GM18511 (cell line): ENCODE measurements at regions not wholly inside any gene's neighbourhood (a gene's known extent, or its start where the extent isn't known, plus 50 kb on each side); places are given as distances from the start of the nearest gene placed in this dataset.

Experiments
- ATAC-seq: cut with Tn5 transposase; IDR thresholded peaks from one replicate; pipeline ENCODE4 v1.9.1; 2021; ENCODE audit warnings: mild to moderate bottlenecking, moderate library complexity; ENCODE audit not compliant: unreplicated experiment

GRCh38 chr2:134109246-134109645 is 144.6 kb upstream of the MGAT5 start:
- no peak for ATAC-seq

DNA sequence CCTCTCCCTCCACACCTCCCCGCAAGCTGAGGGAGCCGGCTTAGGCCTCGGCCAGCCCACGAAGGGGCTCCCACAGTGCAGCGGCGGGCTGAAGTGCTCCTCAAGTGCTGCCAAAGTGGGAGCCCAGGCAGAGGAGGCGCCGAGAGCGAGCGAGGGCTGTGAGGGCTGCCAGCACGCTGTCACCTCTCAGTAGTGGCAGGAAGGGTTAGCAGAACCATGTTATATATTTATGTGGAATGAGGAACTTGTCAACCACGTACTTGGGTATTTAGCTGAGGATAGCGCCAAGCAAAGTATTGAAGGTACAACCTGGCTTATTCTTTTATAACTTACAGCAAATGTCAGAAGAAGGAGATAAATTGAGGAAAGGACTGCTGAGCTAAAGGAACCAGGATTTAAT is 144.1 kb upstream of the MGAT5 start:
- no peak for ATAC-seq

- no peak for ATAC-seq
Observed at GRCh38 chr2:134110532-134110931, 143.3 kb upstream of the MGAT5 start.

DNA sequence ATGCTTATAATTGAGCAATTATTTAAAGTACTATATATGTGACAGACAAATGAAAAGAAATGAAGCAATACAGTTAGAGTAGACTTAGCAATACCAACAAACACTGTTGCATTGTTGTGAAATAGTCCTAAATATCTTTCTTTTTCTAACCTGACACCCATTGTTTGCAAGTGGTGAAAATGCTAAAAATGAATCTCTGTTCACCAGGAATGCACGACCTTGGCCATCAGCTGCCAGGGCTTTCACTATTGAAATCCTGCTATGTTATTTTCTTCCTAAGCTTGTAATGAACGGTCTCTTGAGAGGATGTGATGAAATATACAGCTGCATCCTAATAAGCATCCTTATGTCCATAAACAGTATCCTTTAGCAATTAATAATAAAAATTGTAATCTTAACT is 136.2 kb upstream of the MGAT5 start:
- no peak for ATAC-seq

GRCh38 chr2:134118279-134119116 is 135.4 kb upstream of the MGAT5 start:
- ATAC-seq = peak; percentile 42

- peak; percentile 18 for ATAC-seq
Observed at GRCh38 chr2:134119117-134119712, 134.7 kb upstream of the MGAT5 start.

DNA sequence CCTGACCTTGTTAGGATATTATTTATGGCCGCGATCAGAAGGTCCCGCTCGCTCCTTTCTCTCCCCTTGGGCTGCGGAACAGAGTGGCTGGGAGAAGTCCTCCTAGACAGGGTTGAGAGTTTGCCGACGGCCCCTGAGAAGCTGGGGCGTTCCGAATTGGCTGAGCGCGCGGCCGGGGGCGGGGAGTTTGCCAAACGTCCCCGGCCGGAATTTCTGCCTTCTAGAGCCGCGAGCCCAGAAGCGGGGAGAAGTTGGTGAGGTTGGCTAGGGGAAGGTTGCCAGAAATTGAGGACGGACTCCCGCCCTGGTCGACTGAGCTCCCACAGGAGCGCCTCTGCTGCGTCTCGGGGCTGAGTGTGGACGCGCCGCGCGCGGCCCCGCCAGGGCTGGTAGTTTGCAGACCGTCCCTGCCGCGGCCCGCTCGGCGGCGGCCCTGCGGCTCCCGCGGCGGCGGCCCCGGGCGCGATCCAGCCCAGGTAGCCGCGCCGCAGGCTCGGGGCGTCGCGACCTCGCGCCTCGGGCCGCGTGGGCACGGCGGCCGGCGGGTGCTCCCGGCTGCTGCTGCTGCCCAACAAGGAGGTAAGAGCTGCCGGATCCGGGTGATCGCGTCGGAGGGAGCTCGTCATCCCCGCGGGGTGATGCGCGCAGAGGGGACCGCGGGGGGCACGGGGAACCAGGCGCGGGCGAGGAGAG is 134.0 kb upstream of the MGAT5 start:
- ATAC-seq = peak; percentile 62

DNA sequence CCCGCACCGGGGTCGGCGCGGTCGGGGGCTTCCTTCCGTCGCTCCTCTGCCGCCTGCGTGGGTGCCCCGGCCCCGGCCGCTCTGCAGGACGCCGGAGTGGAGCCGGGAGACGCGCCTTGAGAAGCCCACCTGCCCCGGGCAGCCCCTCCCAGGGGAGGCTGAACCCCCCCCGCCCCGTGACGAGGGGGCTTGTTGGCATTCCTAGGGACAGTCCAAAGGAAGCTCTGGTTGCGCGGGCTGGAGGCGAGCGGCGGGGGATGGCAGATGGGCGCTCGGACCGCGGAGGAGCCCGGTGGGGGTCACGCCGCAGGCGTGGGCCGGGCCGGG is 133.5 kb upstream of the MGAT5 start:
- ATAC-seq = peak; percentile 3

DNA sequence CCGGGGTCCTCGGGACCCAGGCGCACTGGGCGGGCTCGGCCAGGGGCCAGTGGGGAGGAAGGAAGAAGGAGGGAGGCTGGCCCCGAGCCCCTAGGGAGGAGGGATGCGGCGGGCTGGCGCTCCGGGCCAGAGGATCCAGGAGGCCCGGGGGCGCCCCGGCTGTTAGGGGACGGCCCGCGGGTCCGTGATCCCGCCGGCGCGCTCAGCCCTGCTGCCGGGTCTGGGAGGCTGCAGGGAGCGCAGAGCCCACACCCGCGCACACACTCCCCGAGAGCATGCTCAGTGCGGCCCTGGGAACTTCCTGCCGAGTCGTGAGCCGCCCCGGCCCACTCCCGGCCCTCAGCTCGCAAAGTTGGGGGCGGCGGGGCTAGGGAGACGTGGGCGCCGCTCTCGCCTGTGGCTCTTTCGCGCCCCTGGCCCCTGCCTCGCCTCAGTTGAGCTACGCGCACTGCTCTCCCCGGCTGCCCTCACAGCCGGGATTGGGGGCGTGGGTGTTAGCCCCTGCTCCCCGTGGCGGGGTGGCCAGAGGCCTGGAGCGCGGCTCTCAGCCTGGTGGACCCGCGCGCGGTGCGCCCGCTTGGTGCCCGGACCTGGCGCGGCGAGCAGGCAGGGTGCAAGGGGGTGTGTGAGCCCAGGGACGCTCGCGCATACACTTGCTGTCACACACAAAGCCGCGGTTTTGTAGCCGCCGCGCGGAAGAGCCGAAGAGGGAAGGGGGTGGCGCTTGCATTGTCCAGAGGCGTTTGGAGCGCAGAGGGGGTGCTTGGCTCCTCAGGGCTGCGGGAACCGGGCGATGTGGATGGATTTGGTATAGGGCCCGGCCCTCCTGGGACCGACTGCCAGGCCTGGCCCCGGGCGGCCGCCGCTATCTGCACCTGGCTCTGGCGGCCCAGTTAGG is 132.9 kb upstream of the MGAT5 start:
- peak; percentile 57 for ATAC-seq

DNA sequence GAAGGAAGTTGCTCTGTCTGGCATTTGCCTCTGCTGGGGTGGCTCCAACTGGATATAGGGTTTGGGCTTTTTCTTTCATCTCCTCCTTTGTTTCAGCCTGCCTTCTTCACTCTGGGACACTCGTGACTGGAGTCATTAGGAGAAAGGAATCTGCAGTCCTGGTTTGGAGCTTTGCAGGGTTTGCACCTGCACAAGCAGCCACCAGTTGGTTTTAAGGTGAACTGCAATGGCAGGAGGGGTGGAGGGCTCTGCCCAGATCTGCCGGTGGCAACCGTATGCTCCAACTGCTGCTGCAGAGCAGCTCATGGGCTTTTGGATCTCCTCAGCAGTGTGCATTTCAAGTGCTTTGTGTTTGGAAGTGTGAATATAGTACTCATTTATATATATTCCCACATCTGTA is 131.3 kb upstream of the MGAT5 start:
- no peak for ATAC-seq

DNA sequence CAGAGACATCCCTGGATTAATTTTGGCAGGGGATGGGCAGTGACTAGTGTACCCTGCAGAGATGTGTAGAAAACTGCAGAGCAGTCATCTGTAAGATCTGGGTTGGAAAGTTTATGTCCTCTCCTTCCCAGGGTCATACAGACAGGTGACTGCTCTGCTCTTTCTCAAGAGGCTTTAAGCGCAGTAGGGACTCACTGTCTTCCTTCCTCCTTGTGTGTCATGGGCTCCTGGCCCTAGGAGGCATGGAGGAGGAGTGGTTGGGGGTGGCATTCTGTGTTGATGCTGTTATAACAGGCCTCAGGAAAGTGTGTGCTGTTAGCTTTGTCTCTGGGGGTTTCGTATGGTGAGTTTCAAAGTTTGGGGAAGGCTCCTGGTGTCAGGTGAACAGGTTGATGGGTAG is 130.5 kb upstream of the MGAT5 start:
- ATAC-seq = no peak

- ATAC-seq = no peak
Observed at GRCh38 chr2:134124047-134124753, 129.7 kb upstream of the MGAT5 start.

DNA sequence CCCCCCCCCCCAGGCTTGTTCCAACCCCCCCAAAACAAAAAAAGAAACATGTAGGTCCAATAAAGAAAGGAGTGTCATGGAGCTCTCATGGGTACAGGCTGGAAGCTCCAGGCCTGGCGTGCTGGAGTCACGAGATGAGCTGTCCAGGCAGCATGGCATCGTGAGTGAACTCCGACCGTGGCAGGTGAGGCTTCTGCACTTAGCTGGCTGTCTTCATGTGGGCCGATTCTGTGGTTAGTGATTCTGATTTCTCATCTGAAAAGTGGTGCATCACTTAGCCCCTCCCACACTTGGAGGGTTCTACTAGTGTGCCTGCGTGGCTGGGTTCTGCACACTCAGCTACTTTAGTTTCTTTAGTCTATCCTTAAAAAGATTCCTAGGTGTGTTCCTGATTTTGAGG is 126.4 kb upstream of the MGAT5 start:
- ATAC-seq = no peak

- ATAC-seq = no peak
Observed at GRCh38 chr2:134128746-134129145, 125.1 kb upstream of the MGAT5 start.

GRCh38 chr2:134129900-134130537 is 123.9 kb upstream of the MGAT5 start:
- no peak for ATAC-seq

DNA sequence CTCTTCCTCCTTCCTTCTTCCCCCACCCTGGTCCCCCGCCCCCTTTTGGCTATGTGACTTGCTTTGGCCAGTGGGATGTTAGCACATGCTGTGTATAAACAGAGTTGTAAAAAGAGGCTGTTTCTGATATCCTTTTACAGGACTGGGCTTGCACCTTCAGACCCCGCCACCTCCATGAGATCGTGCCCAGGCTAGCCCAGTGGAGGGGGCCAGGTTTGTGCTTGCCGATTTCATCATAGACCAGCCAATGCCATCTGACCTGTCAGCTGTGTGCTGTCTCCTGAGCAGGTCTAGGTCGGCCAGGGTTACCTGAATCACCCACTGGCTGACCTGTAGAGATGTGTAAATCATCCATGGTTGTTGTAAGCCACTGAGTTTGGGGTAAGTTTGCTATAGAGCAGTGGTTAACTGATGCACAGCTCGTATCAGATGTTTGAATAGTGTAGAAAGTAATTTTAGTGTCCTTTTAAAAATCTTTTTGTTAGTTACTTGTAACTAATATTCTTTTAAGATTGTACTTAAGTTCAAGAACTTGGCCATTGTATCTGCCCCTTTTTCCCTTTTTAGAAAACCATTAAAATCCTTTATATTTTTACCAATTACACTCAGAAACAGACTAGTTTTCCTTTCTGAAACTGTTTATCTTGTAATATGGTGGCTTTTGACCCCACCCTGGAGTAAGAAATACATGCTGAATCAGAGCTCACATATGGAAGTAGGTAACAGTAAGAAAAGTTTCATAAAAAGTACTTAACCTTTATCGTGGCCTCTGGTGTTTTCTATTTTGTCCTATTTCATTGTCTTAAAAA is 122.0 kb upstream of the MGAT5 start:
- no peak for ATAC-seq

- ATAC-seq = no peak
Observed at GRCh38 chr2:134132490-134132857, 121.4 kb upstream of the MGAT5 start.

GRCh38 chr2:134133622-134134312 is 120.1 kb upstream of the MGAT5 start:
- no peak for ATAC-seq

DNA sequence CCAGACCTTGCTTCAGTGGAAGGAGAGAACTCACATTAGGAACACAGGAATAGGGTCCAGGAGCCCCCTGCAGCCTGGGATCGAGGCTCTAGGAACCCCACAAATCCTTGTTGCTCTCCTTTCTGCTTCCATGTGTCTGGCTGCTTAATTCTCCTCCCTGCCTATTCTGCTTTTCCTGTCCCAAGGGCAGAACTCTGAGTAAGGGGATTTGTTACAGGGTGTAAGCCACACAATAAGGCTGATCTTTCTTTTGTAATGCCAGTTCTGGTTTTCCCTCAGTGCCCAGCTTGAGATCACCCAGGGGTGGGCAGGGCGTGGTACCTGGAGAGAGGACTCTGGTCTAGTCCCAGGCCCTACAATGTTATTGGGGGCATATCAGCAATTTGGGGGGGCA is 119.6 kb upstream of the MGAT5 start:
- no peak for ATAC-seq
